Activated naive CD4-positive, alpha-beta T cell treated with anti-CD3 and anti-CD28 coated beads for 36 hours (primary cell): ENCODE measurements at regions not wholly inside any gene's neighbourhood (a gene's known extent, or its start where the extent isn't known, plus 50 kb on each side); places are given as distances from the start of the nearest gene placed in this dataset.

Source experiments
- CTCF ChIA-PET: fragments of 350-600 bp; sonication (Branson Sonifier 250); formaldehyde crosslinking; loops from one replicate; lab custom pipeline; 2021; ENCODE audit warnings: antibody characterized with exemption; lab: Charles Lee
- DNase-seq: peaks from one replicate; pipeline ENCODE4 v3.0.0-alpha.2; 2020
- H3K27ac Mint-ChIP-seq: one replicate; pipeline ENCODE4 v1.8.0; 2021; ENCODE audit warnings: mild to moderate bottlenecking, mixed read lengths
- H3K27me3 Mint-ChIP-seq: one replicate; pipeline ENCODE4 v1.8.0; 2021; ENCODE audit warnings: low read depth, mixed read lengths
- H3K36me3 Mint-ChIP-seq: one replicate; pipeline ENCODE4 v1.8.0; 2021; ENCODE audit warnings: low read depth, mixed read lengths
- H3K4me1 Mint-ChIP-seq: one replicate; pipeline ENCODE4 v1.8.0; 2021; ENCODE audit warnings: low read depth, mixed read lengths
- H3K4me3 Mint-ChIP-seq: one replicate; pipeline ENCODE4 v1.8.0; 2021; ENCODE audit warnings: mild to moderate bottlenecking, moderate library complexity, mixed read lengths
- H3K9me3 Mint-ChIP-seq: one replicate; pipeline ENCODE4 v1.8.0; 2021; ENCODE audit warnings: mixed read lengths
- intact Hi-C: fragments of 100-400 bp; cut with micrococcal nuclease; formaldehyde crosslinking; loops from one replicate; pipeline ENCODE4 v1.15.1; 2023

- H3K4me1 Mint-ChIP-seq = peaks cover 6% of the 10 kb centered on the region
- CTCF ChIA-PET = interaction anchor here (0.6 kb wide), 1 partner anchor 14 kb away, joined by 3 read pairs; no protein-coding TSS in a partner anchor
- peaks cover 41% of the 10 kb centered on the region for H3K27me3 Mint-ChIP-seq
- no peaks in the 10 kb centered on the region for H3K36me3 Mint-ChIP-seq
- H3K9me3 Mint-ChIP-seq = no peaks in the 10 kb centered on the region
- no peak overlapping the region for H3K4me3 Mint-ChIP-seq
- DNase-seq = no peak
- intact Hi-C loops = no loop called here
- H3K27ac Mint-ChIP-seq = no peak overlapping the region
Measured at GRCh38 chr6:3624250-3625136, 127.0 kb downstream of the PXDC1 start.

- intact Hi-C loops = no loop called here
Measured at GRCh38 chr6:3623451-3624249, 127.9 kb downstream of the PXDC1 start.

GRCh38 chr6:3621411-3621810, 130.1 kb downstream of the PXDC1 start:
- intact Hi-C loops = no loop called here

More at GRCh38 chr6:3623451-3624249, 127.9 kb downstream of the PXDC1 start:
- H3K9me3 Mint-ChIP-seq = no peaks in the 10 kb centered on the region
- no peaks in the 10 kb centered on the region for H3K36me3 Mint-ChIP-seq
- CTCF ChIA-PET = no interaction called here
- peak; percentile 17 for DNase-seq
- no peak overlapping the region for H3K4me3 Mint-ChIP-seq
- peaks cover 6% of the 10 kb centered on the region for H3K4me1 Mint-ChIP-seq
- H3K27me3 Mint-ChIP-seq = peaks cover 41% of the 10 kb centered on the region
- no peak overlapping the region for H3K27ac Mint-ChIP-seq

GRCh38 chr6:3620937-3621336, 130.6 kb downstream of the PXDC1 start:
- Mint-ChIP-seq H3K27me3 (peaks cover 25% of the 10 kb centered on the region), H3K27ac (no peak overlapping the region), H3K4me1 (peaks cover 6% of the 10 kb centered on the region), H3K9me3 (no peaks in the 10 kb centered on the region), H3K4me3 (no peak overlapping the region), H3K36me3 (no peaks in the 10 kb centered on the region)
- intact Hi-C loops = no loop called here
- DNase-seq = no peak
- CTCF ChIA-PET = no interaction called here

More at GRCh38 chr6:3621411-3621810, 130.1 kb downstream of the PXDC1 start:
- DNase-seq = no peak
- H3K9me3 Mint-ChIP-seq = no peaks in the 10 kb centered on the region
- H3K4me1 Mint-ChIP-seq = peaks cover 6% of the 10 kb centered on the region
- H3K27me3 Mint-ChIP-seq = peaks cover 27% of the 10 kb centered on the region
- H3K4me3 Mint-ChIP-seq = no peak overlapping the region
- H3K27ac Mint-ChIP-seq = no peak overlapping the region
- no peaks in the 10 kb centered on the region for H3K36me3 Mint-ChIP-seq
- CTCF ChIA-PET = no interaction called here

GRCh38 chr6:3620389-3620788, 131.1 kb downstream of the PXDC1 start:
- Mint-ChIP-seq H3K4me1 (peaks cover 6% of the 10 kb centered on the region), H3K27me3 (peaks cover 24% of the 10 kb centered on the region), H3K36me3 (no peaks in the 10 kb centered on the region), H3K4me3 (no peak overlapping the region), H3K27ac (no peak overlapping the region), H3K9me3 (no peaks in the 10 kb centered on the region)
- DNase-seq = no peak
- CTCF ChIA-PET = no interaction called here
- intact Hi-C loops = no loop called here

GRCh38 chr6:3619800-3620199, 131.7 kb downstream of the PXDC1 start:
- H3K4me3 Mint-ChIP-seq = no peak overlapping the region
- H3K4me1 Mint-ChIP-seq = peaks cover 6% of the 10 kb centered on the region
- DNase-seq = no peak
- CTCF ChIA-PET = no interaction called here
- no peak overlapping the region for H3K27ac Mint-ChIP-seq
- no peaks in the 10 kb centered on the region for H3K36me3 Mint-ChIP-seq
- H3K27me3 Mint-ChIP-seq = peaks cover 22% of the 10 kb centered on the region
- H3K9me3 Mint-ChIP-seq = no peaks in the 10 kb centered on the region
- intact Hi-C loops = no loop called here

- Mint-ChIP-seq H3K4me3 (no peak overlapping the region), H3K36me3 (no peaks in the 10 kb centered on the region), H3K27ac (no peak overlapping the region), H3K9me3 (no peaks in the 10 kb centered on the region), H3K4me1 (peaks cover 6% of the 10 kb centered on the region), H3K27me3 (peaks cover 16% of the 10 kb centered on the region)
- intact Hi-C loops = no loop called here
- CTCF ChIA-PET = no interaction called here
- no peak for DNase-seq
Measured at GRCh38 chr6:3619201-3619600, 132.3 kb downstream of the PXDC1 start.

- CTCF ChIA-PET = interaction anchor here (0.7 kb wide), 1 partner anchor 196 kb away, joined by 3 read pairs; no protein-coding TSS in a partner anchor
- Mint-ChIP-seq H3K9me3 (no peaks in the 10 kb centered on the region), H3K27ac (no peak overlapping the region), H3K27me3 (peaks cover 11% of the 10 kb centered on the region), H3K36me3 (no peaks in the 10 kb centered on the region), H3K4me3 (no peak overlapping the region), H3K4me1 (peaks cover 5% of the 10 kb centered on the region)
- intact Hi-C loops = no loop called here
- no peak for DNase-seq
Measured at GRCh38 chr6:3618642-3619041, 132.9 kb downstream of the PXDC1 start.

GRCh38 chr6:3617681-3618311, 133.7 kb downstream of the PXDC1 start:
- intact Hi-C loops = no loop called here
- H3K27me3 Mint-ChIP-seq = peaks cover 6% of the 10 kb centered on the region
- CTCF ChIA-PET = interaction anchor here (0.7 kb wide), 1 partner anchor 195 kb away, joined by 3 read pairs; no protein-coding TSS in a partner anchor
- DNase-seq = no peak
- peaks cover 2% of the 10 kb centered on the region for H3K4me1 Mint-ChIP-seq
- H3K27ac Mint-ChIP-seq = no peak overlapping the region
- H3K4me3 Mint-ChIP-seq = no peak overlapping the region
- no peaks in the 10 kb centered on the region for H3K9me3 Mint-ChIP-seq
- H3K36me3 Mint-ChIP-seq = no peaks in the 10 kb centered on the region

- Mint-ChIP-seq H3K9me3 (no peaks in the 10 kb centered on the region), H3K4me3 (no peak overlapping the region), H3K27me3 (peaks cover under 1% of the 10 kb centered on the region), H3K27ac (no peak overlapping the region), H3K36me3 (no peaks in the 10 kb centered on the region), H3K4me1 (no peaks in the 10 kb centered on the region)
- CTCF ChIA-PET = no interaction called here
- intact Hi-C loops = no loop called here
- no peak for DNase-seq
Measured at GRCh38 chr6:3617192-3617631, 134.3 kb downstream of the PXDC1 start.

GRCh38 chr6:3616565-3617176, 134.8 kb downstream of the PXDC1 start:
- Mint-ChIP-seq H3K9me3 (no peaks in the 10 kb centered on the region), H3K36me3 (no peaks in the 10 kb centered on the region), H3K27me3 (no peaks in the 10 kb centered on the region), H3K4me1 (no peaks in the 10 kb centered on the region), H3K27ac (no peak overlapping the region), H3K4me3 (no peak overlapping the region)
- intact Hi-C loops = no loop called here
- CTCF ChIA-PET = no interaction called here
- no peak for DNase-seq
